ENCODE measurements at regions not wholly inside any gene's neighbourhood (a gene's known extent, or its start where the extent isn't known, plus 50 kb on each side); places are given as distances from the start of the nearest gene placed in this dataset.
A peak's percentile ranks its signal among the peaks of the same experiment; 100 is the strongest.

- DNase-seq (ENCODE audit: low read depth) = no peak
- in situ Hi-C loops (cut with HindIII; ENCODE audit: low pct_unique_long_range_greater_than_20kb, low sequenced_read_pairs) = no loop called here
Measured at GRCh38 chr20:63104312-63105181, 97.8 kb upstream of the BHLHE23 start.

- DNase-seq (ENCODE audit: low read depth) = peak; percentile 16
- in situ Hi-C loops (cut with HindIII; ENCODE audit: low pct_unique_long_range_greater_than_20kb, low sequenced_read_pairs) = no loop called here
Measured at GRCh38 chr20:63103402-63104311, 96.9 kb upstream of the BHLHE23 start.

GRCh38 chr20:63102721-63103375 is 96.1 kb upstream of the BHLHE23 start:
- in situ Hi-C loops (cut with HindIII; ENCODE audit: low pct_unique_long_range_greater_than_20kb, low sequenced_read_pairs) = no loop called here
- peak; percentile 53 for DNase-seq (ENCODE audit: low read depth)

GRCh38 chr20:63101781-63102720 is 95.3 kb upstream of the BHLHE23 start:
- DNase-seq (ENCODE audit: low read depth) = peak; percentile 58

GRCh38 chr20:63100926-63101699 is 94.3 kb upstream of the BHLHE23 start:
- in situ Hi-C loops (cut with HindIII; ENCODE audit: low pct_unique_long_range_greater_than_20kb, low sequenced_read_pairs) = no loop called here

More at GRCh38 chr20:63101781-63102720, 95.3 kb upstream of the BHLHE23 start:
- in situ Hi-C loops (cut with HindIII; ENCODE audit: low pct_unique_long_range_greater_than_20kb, low sequenced_read_pairs) = no loop called here

GRCh38 chr20:63100174-63100925 is 93.6 kb upstream of the BHLHE23 start:
- in situ Hi-C loops (cut with HindIII; ENCODE audit: low pct_unique_long_range_greater_than_20kb, low sequenced_read_pairs) = no loop called here
- no peak for DNase-seq (ENCODE audit: low read depth)

More at GRCh38 chr20:63100926-63101699, 94.3 kb upstream of the BHLHE23 start:
- DNase-seq (ENCODE audit: low read depth) = no peak

- in situ Hi-C loops (cut with HindIII; ENCODE audit: low pct_unique_long_range_greater_than_20kb, low sequenced_read_pairs) = no loop called here
- DNase-seq (ENCODE audit: low read depth) = no peak
Measured at GRCh38 chr20:63099456-63100173, 92.9 kb upstream of the BHLHE23 start.

GRCh38 chr20:63098195-63098810 is 91.5 kb upstream of the BHLHE23 start:
- in situ Hi-C loops (cut with HindIII; ENCODE audit: low pct_unique_long_range_greater_than_20kb, low sequenced_read_pairs) = no loop called here
- no peak for DNase-seq (ENCODE audit: low read depth)

- in situ Hi-C loops (cut with HindIII; ENCODE audit: low pct_unique_long_range_greater_than_20kb, low sequenced_read_pairs) = no loop called here
- DNase-seq (ENCODE audit: low read depth) = no peak
Measured at GRCh38 chr20:63097336-63097831, 90.6 kb upstream of the BHLHE23 start.

- in situ Hi-C loops (cut with HindIII; ENCODE audit: low pct_unique_long_range_greater_than_20kb, low sequenced_read_pairs) = no loop called here
- DNase-seq (ENCODE audit: low read depth) = no peak
Measured at GRCh38 chr20:63096681-63097335, 90.0 kb upstream of the BHLHE23 start.

- in situ Hi-C loops (cut with HindIII; ENCODE audit: low pct_unique_long_range_greater_than_20kb, low sequenced_read_pairs) = no loop called here
- no peak for DNase-seq (ENCODE audit: low read depth)
Measured at GRCh38 chr20:63095718-63096654, 89.2 kb upstream of the BHLHE23 start.

GRCh38 chr20:63094767-63095499 is 88.2 kb upstream of the BHLHE23 start:
- no peak for DNase-seq (ENCODE audit: low read depth)
- in situ Hi-C loops (cut with HindIII; ENCODE audit: low pct_unique_long_range_greater_than_20kb, low sequenced_read_pairs) = no loop called here
